SKM-1 (cell line): ENCODE measurements at regions not wholly inside any gene's neighbourhood (a gene's known extent, or its start where the extent isn't known, plus 50 kb on each side); places are given as distances from the start of the nearest gene placed in this dataset.
"Not testable (repeated sequence)": the region's sequence is repeated elsewhere in the genome, so short reads cannot be mapped to it uniquely, and the experiment has no call there.

Source experiments
- DNase-seq: peaks from one replicate; lab custom pipeline; 2025; ENCODE audit not compliant: unreplicated experiment; lab: John Stamatoyannopoulos, UW

- DNase-seq = no peak
Measured at GRCh38 chr6:23704479-23705052, 421.4 kb upstream of the NRSN1 start.

- no peak for DNase-seq
Measured at GRCh38 chr6:23705697-23706096, 420.3 kb upstream of the NRSN1 start.

DNA sequence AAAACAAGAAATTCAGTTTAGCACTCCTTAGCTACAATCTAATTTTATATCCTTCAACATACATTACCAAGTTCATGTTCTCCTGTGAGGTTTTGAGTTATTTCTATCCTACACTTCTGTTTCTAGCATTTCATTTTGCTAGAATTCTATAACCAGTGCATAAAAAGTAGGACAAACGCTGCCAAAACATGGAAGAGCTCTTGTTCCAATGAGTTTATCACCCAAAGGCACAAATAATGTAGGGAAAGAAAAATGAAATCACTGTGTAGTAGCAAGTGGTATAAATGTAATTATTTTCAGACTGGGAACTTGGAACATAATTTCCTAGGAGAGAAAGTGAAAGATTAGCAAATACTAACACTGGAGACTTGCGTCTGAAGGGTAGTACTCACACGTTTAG, 413.3 kb upstream of the NRSN1 start:
- no peak for DNase-seq

DNA sequence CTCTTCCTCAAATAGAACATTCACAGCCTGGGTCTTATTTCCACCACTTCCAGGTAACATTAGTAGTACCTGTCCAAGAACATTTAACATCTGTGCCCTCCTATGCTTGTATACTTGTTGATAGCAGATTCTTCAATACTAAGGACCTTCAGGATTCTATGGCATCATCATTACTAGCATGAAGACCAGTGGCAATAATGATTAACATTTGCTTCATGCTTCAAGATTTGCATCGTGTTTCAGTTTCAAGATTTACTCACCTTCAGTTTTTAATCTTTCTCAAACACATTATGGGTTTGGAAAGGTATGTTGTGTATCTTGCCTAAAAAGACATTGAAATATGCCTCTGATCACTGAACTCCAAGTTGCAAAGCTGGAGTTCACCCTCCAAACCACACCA, 412.8 kb upstream of the NRSN1 start:
- DNase-seq = no peak

DNA sequence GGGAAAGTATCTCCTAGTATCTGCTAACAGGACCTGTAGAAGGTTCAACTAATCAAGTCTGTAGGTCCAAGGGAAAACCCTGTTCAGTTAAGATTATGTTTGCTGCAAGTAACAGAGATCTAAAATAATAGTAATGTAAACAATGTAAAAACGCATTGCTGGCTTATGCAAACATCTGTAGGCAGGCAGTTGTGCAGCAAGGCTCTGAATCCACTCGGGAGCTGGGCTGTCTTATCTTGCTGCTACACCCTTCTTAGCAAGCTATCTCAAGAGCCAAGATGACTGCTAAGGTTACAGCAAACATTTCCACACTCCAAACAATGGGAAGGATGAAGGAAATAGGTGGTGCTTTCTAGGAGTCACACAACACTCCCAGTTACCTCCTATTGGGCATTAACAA, 397.3 kb upstream of the NRSN1 start:
- DNase-seq = no peak

DNA sequence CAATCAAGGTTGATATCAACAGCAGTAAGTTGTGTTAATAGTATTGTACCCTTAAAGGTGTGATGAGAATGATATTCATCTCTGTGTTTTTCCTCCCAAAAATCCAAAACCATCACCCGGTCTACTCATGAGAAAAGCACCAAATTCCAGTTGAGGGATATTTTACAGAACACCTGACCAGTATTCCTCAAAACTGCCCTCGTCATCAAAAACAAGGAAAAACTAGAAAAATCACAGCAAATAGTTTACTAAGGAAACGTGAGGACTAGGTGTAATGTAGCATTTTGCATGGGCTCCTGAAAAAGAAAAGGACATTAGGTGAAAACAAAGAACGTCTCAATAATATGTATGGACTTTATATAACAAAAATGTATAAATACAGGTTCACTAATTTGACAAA, 394.4 kb upstream of the NRSN1 start:
- no peak for DNase-seq

- no peak for DNase-seq
Measured at GRCh38 chr6:23732521-23732920, 393.5 kb upstream of the NRSN1 start.

GRCh38 chr6:23735151-23735550, 390.9 kb upstream of the NRSN1 start:
- DNase-seq = no peak

- DNase-seq = no peak
Measured at GRCh38 chr6:23736577-23736976, 389.4 kb upstream of the NRSN1 start.

DNA sequence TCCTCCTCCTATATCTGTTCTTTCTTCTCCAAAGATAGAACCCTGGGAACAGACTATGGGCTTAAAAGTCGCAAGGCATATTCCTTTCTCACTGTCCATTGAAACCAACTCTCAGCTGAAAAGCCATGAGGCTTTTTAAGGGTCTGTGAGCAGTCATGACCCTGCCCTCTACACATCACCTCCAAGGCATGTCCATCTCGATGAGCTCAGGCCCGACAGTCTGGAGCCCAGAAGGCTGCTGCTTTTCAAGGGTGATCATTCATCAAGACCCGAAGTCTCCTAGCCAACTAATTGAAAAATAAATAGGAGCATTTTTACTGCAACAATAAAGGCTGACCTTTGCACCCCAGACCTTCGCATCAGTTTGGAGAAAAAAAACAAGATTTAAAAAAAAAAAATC, 378.8 kb upstream of the NRSN1 start:
- DNase-seq = no peak

DNA sequence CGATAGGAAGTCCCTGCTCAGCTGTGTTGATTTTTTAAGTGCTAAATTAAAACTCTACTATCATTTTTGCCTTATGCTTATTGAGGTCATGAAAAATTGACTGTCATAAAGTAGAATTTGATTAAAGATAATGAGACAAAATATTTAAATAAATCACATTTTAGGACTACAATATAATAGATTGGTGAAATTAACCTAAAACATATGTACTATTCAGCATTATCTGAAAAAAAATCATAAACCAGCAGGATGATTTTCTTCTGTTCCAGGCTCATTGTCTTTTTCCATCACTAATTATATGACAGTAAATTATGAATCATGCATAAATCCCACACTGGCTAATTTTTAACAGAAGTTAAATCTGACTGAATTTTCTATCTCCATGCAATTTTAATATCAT, 373.6 kb upstream of the NRSN1 start:
- DNase-seq = no peak

DNA sequence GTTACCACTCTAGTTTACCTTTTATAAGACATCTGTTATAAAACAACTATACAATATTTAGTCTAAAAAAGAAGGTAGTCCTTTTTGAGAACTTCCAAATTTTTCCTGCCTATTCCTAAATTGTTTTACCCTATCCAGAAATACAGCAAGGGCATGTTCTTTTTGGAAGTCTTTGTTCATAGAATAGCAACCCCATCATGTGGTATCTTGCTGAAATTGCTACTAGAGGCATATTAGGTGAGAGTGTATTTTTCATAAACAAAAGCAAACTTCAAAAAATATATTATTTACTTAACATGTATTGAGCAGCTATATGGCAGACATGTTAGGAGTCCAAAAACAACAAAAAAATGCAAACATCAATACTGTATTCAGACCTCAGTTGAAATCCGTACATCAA, 371.8 kb upstream of the NRSN1 start:
- no peak for DNase-seq

GRCh38 chr6:23775127-23775526, 350.9 kb upstream of the NRSN1 start:
- DNase-seq = no peak

DNA sequence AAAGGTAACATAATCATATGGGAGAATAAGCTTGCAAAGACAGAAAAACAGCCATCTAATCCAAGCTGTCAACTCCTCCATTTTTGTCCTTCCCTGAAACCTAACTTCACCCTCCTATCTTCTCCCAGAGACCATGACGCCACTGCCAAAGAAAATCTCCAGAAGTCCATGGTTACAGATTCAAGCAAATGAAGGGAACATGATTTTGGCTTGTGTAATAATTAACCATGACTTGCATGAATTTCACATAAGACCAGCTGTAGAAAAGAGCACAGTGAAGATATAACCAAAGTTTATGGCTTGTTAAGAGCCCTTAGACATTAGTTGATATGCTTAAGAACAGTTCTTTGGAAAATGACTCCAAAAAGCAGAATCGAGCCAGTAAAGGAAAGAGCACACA, 342.1 kb upstream of the NRSN1 start:
- DNase-seq = no peak

DNA sequence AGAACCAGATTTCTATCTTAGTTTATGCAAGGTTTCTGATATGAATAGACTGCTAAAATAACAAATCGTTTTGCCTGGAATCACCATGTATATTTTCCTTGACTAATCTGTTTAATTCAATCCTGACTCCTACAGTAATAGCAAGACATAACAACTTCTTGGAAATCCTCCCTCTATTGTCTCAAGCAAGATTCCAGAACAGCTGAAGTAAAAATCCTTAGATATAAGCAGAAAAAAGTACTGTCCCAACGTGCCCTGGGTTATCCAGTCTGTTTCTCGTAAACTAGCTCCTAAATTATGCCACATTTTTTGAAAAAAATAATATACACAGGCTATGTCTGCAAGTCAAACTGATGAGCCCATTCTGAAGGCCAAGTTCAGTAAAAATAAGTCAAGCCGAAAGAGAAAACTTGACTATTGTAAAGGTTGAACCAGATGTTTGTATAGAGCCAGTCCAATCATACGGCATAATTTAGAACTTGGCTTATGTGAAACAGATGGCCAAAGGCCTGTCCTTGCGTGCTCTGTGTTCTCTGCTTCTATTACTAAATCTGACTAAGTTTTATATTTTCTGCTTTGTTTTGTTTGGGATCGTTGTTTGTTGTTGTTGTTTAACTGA, 341.6 kb upstream of the NRSN1 start:
- DNase-seq = no peak

DNA sequence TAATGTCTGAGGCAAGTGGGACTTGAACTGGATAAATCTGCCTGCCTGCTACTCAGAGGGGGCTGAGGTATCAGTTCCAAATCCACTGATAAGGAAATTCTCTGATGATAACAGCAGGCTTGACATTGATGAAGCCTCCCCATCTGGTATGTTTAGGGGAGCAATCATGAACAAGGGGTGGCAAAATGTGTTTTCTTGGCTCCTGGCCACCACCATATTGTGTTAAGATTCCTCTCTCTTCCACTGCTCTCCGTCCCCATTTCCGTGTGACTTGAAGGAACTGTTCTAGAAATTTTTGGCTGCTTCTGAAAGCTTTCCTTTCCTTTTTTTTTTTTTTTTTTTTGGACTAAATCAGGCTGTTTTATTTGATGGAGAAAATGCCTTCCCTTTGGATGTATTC, 335.3 kb upstream of the NRSN1 start:
- DNase-seq = no peak

DNA sequence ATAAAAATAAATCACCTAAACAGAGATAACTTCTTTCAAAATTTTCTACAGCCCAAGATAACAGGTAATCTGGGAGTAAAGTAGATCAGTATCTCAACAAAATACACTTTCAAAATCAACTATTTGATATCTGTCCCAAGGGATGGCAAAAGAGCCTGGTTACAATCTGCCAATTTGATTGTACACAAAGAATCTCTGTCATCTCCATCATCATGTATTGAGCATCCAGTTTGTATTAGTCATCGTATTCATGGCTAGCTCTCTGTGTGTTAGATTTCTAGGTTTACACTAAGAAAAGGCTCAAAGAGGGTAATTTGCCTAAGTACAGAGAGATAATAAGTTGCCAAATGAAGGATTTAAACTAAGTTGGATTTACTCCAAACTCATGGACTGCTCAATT, 329.0 kb upstream of the NRSN1 start:
- DNase-seq = no peak

- not testable (repeated sequence) for DNase-seq
Measured at GRCh38 chr6:23804289-23804688, 321.7 kb upstream of the NRSN1 start.

DNA sequence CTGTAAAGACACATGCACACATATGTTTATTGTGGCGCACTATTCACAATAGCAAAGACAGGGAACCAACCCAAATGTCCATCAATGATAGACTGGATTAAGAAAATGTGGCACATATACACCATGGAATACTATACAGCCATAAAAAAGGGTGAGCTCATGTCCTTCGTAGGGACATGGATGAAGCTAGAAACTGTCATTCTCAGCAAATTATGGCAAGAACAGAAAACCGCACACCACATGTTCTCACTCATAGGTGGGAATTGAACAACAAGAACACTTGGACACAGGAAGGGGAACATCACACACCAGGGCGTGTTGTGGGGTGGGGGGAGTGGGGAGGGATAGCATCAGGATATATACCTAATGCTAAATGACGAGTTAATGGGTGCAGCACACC, 304.9 kb upstream of the NRSN1 start:
- DNase-seq = not testable (repeated sequence)

DNA sequence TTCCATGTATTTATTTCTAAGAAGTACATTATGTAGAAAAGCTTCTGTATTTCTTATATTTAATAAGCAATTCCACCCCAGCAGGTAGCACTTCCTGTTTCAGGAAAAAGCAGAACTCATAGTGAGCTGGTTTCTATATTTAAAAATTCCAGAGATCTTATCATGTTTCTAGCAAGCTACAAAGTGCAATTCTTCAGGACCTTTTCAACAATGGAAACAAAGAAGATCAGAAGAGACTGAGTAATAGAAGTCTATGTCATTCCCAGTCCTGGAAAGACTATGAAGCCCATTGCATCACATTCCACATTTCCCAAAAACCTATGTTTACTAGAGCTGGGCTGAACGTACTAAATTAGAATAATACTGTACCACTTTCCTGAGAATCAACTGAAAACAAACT, 302.6 kb upstream of the NRSN1 start:
- DNase-seq = no peak

- no peak for DNase-seq
Measured at GRCh38 chr6:23826572-23826971, 299.4 kb upstream of the NRSN1 start.

GRCh38 chr6:23828861-23829260, 297.2 kb upstream of the NRSN1 start:
- no peak for DNase-seq

DNA sequence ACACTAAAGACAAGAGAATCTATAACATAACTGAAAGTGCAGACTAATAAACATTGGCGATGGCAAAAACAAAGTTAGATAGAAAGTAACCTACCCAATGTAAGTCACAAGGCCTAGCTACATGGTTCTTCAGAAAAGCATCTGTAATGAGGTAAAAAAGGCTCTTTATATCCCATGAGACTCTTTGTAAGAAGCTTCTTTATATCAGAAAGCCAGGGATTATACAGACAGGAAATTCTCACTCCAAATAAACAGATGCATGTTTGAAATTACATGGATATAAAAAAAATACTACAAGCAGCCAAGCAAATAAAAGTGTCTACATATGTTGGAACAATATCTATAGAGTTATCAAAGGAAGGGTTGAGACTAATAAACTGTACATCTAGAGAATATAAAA, 284.9 kb upstream of the NRSN1 start:
- DNase-seq = no peak
